ENCODE measurements at regions not wholly inside any gene's neighbourhood (a gene's known extent, or its start where the extent isn't known, plus 50 kb on each side); places are given as distances from the start of the nearest gene placed in this dataset.

GRCh38 chr5:4877579-4877978 lies 262.6 kb upstream of the ADAMTS16 start:
- TF ChIP-seq POLR2A (IDR thresholded peaks at IDR 0.05) (no peak), CTCF (IDR thresholded peaks at IDR 0.05) (no peak)
